WTC11 (cell line): ENCODE measurements at regions not wholly inside any gene's neighbourhood (a gene's known extent, or its start where the extent isn't known, plus 50 kb on each side); places are given as distances from the start of the nearest gene placed in this dataset.

Source experiments
- CREB1 ChIP-seq: sonication (generic); formaldehyde crosslinking; IDR thresholded peaks from 2 replicates; pipeline ENCODE4 v1.8.0; 2023; ENCODE audit warnings: mild to moderate bottlenecking, missing genetic modification reagents
- JUN ChIP-seq: sonication (generic); formaldehyde crosslinking; IDR thresholded peaks from 2 replicates; pipeline ENCODE4 v1.8.0; 2023; ENCODE audit warnings: mild to moderate bottlenecking, missing genetic modification reagents
- KAT7 ChIP-seq: sonication (generic); formaldehyde crosslinking; IDR thresholded peaks from 2 replicates; pipeline ENCODE4 v1.8.1; 2023; ENCODE audit warnings: missing genetic modification reagents, mild to moderate bottlenecking, borderline replicate concordance
- NFE2L1 ChIP-seq: sonication (generic); formaldehyde crosslinking; IDR thresholded peaks from 2 replicates; pipeline ENCODE4 v1.8.1; 2023; ENCODE audit warnings: missing genetic modification reagents
- NR3C1 ChIP-seq: sonication (generic); formaldehyde crosslinking; conservative IDR thresholded peaks from 2 replicates; pipeline ENCODE4 v1.8.1; 2023; ENCODE audit warnings: low read depth, mild to moderate bottlenecking, missing genetic modification reagents
- SP1 ChIP-seq: sonication (generic); formaldehyde crosslinking; conservative IDR thresholded peaks from 2 replicates; pipeline ENCODE4 v1.8.1; 2022; ENCODE audit warnings: missing genetic modification reagents
- TCF7 ChIP-seq: sonication (generic); formaldehyde crosslinking; IDR thresholded peaks from 2 replicates; pipeline ENCODE4 v1.8.0; 2022; ENCODE audit warnings: mild to moderate bottlenecking, low read depth, missing genetic modification reagents, moderate library complexity
- TEAD4 ChIP-seq: sonication (generic); formaldehyde crosslinking; IDR thresholded peaks from 2 replicates; pipeline ENCODE4 v1.8.0; 2022; ENCODE audit warnings: mild to moderate bottlenecking, missing genetic modification reagents
- TF ChIP-seq, protein P1 (sequence below): sonication (generic); formaldehyde crosslinking; IDR thresholded peaks from 2 replicates; pipeline ENCODE4 v1.8.1; 2023; ENCODE audit warnings: mild to moderate bottlenecking, missing genetic modification reagents, moderate library complexity
- TF ChIP-seq, protein P2 (sequence below): fragments of 200-600 bp; IDR thresholded peaks from 2 replicates; pipeline ENCODE4 v1.8.0; 2022; ENCODE audit warnings: antibody characterized with exemption
- TF ChIP-seq, protein P3 (sequence below): sonication (generic); formaldehyde crosslinking; IDR thresholded peaks from 2 replicates; pipeline ENCODE4 v1.8.0; 2022; ENCODE audit warnings: mild to moderate bottlenecking, missing genetic modification reagents
- TF ChIP-seq, protein P4 (sequence below): sonication (generic); formaldehyde crosslinking; IDR thresholded peaks from 2 replicates; pipeline ENCODE4 v1.8.1; 2022; ENCODE audit warnings: mild to moderate bottlenecking, missing genetic modification reagents, moderate library complexity, borderline replicate concordance
- TF ChIP-seq, protein P5 (sequence below): sonication (generic); formaldehyde crosslinking; IDR thresholded peaks from 2 replicates; pipeline ENCODE4 v1.8.0; 2023; ENCODE audit warnings: missing genetic modification reagents, mild to moderate bottlenecking, borderline replicate concordance

DNA sequence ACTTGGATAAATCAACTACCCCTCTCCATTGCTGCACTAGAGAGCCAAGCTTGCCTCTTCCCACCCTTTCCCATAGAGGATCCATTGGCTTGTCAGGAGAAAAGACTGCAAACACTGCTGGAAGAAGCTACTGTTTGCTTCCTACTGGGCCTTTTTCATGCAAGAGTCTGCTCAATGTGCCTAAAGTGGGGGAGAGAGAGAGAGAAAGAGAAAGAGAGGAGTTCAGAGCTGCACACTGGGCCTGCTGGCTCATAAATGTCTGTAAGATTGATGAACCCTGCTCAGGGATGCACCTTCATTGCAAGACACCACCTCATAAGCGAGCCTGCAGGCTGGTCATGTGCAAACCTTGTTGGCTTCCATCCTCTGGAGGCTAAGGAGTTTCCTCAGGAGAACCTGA is 269.4 kb downstream of the ZNF608 start:
- TF ChIP-seq, protein P1, sequence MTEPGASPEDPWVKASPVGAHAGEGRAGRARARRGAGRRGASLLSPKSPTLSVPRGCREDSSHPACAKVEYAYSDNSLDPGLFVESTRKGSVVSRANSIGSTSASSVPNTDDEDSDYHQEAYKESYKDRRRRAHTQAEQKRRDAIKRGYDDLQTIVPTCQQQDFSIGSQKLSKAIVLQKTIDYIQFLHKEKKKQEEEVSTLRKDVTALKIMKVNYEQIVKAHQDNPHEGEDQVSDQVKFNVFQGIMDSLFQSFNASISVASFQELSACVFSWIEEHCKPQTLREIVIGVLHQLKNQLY (CRISPR knock-in tag) = no peak
- TF ChIP-seq, protein P2, sequence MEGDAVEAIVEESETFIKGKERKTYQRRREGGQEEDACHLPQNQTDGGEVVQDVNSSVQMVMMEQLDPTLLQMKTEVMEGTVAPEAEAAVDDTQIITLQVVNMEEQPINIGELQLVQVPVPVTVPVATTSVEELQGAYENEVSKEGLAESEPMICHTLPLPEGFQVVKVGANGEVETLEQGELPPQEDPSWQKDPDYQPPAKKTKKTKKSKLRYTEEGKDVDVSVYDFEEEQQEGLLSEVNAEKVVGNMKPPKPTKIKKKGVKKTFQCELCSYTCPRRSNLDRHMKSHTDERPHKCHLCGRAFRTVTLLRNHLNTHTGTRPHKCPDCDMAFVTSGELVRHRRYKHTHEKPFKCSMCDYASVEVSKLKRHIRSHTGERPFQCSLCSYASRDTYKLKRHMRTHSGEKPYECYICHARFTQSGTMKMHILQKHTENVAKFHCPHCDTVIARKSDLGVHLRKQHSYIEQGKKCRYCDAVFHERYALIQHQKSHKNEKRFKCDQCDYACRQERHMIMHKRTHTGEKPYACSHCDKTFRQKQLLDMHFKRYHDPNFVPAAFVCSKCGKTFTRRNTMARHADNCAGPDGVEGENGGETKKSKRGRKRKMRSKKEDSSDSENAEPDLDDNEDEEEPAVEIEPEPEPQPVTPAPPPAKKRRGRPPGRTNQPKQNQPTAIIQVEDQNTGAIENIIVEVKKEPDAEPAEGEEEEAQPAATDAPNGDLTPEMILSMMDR = no peak
- no peak for TF ChIP-seq KAT7 (CRISPR knock-in tag)
- TF ChIP-seq SP1 (CRISPR knock-in tag) = no peak
- TF ChIP-seq, protein P3, sequence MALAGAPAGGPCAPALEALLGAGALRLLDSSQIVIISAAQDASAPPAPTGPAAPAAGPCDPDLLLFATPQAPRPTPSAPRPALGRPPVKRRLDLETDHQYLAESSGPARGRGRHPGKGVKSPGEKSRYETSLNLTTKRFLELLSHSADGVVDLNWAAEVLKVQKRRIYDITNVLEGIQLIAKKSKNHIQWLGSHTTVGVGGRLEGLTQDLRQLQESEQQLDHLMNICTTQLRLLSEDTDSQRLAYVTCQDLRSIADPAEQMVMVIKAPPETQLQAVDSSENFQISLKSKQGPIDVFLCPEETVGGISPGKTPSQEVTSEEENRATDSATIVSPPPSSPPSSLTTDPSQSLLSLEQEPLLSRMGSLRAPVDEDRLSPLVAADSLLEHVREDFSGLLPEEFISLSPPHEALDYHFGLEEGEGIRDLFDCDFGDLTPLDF (CRISPR knock-in tag) = no peak
- no peak for TF ChIP-seq TCF7
- TF ChIP-seq NR3C1 (CRISPR knock-in tag) = no peak
- TF ChIP-seq, protein P4, sequence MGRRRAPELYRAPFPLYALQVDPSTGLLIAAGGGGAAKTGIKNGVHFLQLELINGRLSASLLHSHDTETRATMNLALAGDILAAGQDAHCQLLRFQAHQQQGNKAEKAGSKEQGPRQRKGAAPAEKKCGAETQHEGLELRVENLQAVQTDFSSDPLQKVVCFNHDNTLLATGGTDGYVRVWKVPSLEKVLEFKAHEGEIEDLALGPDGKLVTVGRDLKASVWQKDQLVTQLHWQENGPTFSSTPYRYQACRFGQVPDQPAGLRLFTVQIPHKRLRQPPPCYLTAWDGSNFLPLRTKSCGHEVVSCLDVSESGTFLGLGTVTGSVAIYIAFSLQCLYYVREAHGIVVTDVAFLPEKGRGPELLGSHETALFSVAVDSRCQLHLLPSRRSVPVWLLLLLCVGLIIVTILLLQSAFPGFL (CRISPR knock-in tag) = no peak
- no peak for TF ChIP-seq CREB1 (CRISPR knock-in tag)
- TF ChIP-seq JUN (CRISPR knock-in tag) = no peak
- TF ChIP-seq, protein P5, sequence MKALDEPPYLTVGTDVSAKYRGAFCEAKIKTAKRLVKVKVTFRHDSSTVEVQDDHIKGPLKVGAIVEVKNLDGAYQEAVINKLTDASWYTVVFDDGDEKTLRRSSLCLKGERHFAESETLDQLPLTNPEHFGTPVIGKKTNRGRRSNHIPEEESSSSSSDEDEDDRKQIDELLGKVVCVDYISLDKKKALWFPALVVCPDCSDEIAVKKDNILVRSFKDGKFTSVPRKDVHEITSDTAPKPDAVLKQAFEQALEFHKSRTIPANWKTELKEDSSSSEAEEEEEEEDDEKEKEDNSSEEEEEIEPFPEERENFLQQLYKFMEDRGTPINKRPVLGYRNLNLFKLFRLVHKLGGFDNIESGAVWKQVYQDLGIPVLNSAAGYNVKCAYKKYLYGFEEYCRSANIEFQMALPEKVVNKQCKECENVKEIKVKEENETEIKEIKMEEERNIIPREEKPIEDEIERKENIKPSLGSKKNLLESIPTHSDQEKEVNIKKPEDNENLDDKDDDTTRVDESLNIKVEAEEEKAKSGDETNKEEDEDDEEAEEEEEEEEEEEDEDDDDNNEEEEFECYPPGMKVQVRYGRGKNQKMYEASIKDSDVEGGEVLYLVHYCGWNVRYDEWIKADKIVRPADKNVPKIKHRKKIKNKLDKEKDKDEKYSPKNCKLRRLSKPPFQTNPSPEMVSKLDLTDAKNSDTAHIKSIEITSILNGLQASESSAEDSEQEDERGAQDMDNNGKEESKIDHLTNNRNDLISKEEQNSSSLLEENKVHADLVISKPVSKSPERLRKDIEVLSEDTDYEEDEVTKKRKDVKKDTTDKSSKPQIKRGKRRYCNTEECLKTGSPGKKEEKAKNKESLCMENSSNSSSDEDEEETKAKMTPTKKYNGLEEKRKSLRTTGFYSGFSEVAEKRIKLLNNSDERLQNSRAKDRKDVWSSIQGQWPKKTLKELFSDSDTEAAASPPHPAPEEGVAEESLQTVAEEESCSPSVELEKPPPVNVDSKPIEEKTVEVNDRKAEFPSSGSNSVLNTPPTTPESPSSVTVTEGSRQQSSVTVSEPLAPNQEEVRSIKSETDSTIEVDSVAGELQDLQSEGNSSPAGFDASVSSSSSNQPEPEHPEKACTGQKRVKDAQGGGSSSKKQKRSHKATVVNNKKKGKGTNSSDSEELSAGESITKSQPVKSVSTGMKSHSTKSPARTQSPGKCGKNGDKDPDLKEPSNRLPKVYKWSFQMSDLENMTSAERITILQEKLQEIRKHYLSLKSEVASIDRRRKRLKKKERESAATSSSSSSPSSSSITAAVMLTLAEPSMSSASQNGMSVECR (CRISPR knock-in tag) = no peak
- TF ChIP-seq NFE2L1 (CRISPR knock-in tag) = no peak
- TF ChIP-seq TEAD4 (CRISPR knock-in tag) = no peak
